Stimulated activated CD8-positive, alpha-beta memory T cell treated with anti-CD3 and anti-CD28 coated beads, Interleukin-12 subunit alpha, Interleukin-12 subunit beta, amount 100 ng/mL, for 4 hours (primary cell): ENCODE measurements at regions not wholly inside any gene's neighbourhood (a gene's known extent, or its start where the extent isn't known, plus 50 kb on each side); places are given as distances from the start of the nearest gene placed in this dataset.
"Not testable (repeated sequence)": the region's sequence is repeated elsewhere in the genome, so short reads cannot be mapped to it uniquely, and the experiment has no call there.

Experiments
- DNase-seq: peaks from one replicate; pipeline ENCODE4 v3.0.0-alpha.2; 2020; ENCODE audit warnings: low read depth

DNA sequence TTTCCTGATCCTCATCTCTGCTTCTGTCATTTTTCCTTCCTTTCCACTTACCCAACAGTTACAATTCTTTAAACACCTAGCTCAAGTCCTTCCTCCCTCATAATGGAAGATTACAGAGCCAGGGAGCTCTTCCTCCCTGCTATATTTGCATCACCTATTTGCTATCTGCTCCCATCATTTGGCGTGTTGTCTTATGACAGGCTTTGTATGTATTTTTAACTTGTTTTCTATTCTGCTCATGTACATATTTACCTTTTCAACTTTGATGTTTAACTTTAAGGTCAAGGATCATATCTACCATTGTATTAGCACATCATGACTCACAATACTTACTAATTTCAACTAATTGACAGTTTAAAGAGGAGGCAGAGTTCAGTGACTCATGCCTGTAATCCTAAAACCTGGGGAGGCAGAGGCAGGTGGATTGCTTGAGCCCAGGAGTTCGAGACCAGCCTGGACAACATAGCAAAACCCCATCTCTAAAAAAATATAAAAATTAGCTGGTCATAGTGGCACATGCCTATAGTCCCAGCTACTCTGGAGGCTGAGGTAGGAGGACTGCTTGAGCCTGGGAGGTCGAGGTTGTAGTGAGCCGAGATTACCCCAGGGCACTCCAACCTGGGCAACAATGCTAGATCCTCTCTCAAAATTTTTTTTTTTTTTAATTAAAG, 92.5 kb upstream of the FOXN2 start:
- no peak for DNase-seq

DNA sequence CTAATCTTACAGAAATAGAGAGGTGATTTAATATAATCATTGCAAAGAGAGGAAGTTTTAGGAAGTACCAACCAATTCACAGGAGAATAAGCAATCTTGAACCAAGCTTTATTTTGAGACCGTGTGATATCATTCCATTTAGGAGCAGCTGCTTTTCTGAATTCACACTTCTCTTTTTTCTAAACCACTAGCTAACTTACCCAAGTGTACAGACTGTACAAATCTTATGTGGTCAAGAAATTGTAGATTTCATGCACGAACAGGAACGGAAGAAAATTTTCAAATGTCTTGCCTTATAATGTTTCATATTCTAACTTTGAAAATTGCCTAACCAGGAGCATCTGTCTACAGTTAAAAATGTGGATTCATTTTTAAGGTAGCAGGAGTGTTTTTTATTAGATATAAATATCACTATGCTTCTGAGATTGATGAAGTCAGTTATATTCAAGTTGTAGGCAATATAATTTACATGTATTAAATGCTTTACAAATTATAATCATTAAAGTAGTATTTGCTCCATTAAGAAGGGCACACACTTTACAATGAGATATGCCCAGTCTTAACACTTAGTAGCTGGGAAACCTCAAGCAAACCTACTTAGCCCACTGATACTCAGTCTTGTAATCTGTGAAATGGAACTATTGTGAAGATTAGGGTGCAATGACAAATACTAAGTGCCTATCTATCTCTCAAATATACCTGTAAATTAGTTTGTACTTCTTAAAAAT, 86.7 kb upstream of the FOXN2 start:
- no peak for DNase-seq

- no peak for DNase-seq
Measured at GRCh38 chr2:48228345-48228684, 86.2 kb upstream of the FOXN2 start.

DNA sequence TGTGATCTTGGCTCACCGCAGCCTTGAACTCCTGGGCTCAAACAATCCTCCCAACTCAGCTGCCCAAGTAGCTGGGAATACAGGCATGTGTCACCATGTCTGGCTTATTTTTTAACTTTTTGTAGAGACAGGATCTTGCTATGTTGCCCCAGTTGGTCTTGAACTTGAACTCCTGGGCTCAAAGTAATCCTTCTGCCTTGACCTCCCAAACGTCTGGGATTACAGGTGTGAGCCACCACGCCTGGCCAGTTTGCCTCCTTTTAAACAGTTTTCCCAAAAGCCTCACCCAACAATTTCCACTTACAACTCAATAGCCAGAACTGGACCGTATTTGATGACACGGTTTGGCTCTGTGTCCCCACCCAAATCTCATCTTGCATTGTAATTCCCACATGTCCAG, 85.4 kb upstream of the FOXN2 start:
- no peak for DNase-seq

GRCh38 chr2:48230834-48231233, 83.6 kb upstream of the FOXN2 start:
- DNase-seq: no peak

GRCh38 chr2:48232351-48232750, 82.1 kb upstream of the FOXN2 start:
- no peak for DNase-seq

GRCh38 chr2:48233005-48233404, 81.5 kb upstream of the FOXN2 start:
- no peak for DNase-seq

DNA sequence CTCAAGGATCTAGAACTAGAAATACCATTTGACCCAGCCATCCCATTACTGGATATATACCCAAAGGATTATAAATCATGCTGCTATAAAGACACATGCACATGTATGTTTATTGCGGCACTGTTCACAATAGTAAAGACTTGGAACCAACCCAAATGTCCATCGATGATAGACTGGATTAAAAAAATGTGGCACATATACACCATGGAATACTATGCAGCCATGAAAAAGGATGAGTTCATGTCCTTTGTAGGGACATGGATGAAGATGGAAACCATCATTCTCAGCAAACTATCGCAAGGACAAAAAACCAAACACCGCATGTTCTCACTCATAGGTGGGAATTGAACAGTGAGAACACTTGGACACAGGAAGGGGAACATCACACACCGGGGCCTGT, 80.7 kb upstream of the FOXN2 start:
- DNase-seq: not testable (repeated sequence)

DNA sequence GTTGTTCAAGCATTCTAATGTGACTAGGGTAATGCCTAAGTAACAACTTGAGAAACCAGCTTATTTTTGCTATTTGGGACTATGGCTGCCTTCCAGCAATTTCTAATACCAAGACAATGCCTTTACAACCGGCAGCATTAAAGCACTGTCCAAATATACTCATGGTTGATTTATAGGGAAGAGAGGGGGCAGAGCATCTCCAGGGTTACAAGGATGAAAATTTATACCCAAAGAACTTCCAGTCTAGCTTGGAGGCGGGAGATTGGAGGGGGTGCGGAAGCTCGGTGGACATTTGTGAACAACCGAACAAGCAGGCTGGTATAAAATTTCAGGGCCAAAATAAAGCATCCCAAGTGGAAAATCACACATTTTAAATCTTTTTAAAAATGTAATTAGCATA, 79.4 kb upstream of the FOXN2 start:
- no peak for DNase-seq

DNA sequence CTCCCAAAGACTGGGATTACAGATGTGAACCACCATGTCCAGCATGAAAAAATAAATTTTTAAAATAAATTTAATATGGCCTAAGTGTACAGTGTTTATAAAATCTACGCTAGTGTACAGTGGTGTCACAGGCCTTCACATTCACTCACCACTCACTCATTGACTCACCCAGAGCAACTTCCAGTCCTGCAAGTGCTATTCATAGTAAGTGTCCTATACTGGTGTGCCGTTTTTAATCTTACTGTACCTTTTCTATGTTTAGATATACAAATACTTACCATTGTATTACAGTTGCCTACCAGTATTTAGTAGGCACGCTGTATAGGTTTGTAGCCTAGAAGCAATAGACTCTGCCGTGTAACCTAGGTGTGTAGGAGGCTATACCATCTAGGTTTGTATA, 76.1 kb upstream of the FOXN2 start:
- no peak for DNase-seq

DNA sequence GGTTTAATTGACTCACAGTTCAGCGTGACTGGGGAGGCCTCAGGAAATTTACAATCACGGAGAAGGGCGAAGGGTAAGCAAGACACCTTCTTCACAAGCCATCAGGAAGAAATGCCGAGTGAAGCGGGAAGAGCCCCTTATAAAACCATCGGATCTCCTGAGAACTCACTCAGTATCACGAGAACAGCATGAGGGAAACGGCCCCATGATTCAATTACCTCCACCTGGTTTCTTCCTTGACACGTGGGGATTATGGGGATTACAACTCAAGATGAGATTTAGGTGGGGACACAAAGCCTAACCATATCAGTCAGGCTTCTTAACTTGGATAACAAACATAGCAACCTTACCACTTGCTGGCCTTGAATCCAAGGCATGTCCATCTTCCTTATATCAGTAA, 73.6 kb upstream of the FOXN2 start:
- DNase-seq: no peak

DNA sequence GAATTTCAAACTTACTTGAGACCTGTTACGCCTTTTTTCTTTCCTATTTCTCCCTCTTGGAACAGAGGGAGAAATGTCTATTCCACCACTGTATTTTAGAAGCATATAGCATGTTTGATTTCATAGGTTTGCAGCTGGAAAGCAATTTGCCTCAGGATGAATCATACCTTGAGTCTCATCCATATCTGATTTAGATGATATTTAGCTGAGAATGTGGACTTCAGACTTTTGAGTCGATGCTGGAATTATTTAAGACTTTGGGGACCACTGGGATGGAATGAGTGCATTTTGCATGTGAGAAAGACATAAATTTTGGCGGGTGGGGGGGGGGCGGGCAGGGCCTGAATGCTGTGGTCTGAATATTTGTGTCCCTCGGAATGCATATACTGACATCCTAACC, 67.3 kb upstream of the FOXN2 start:
- no peak for DNase-seq

- no peak for DNase-seq
Measured at GRCh38 chr2:48248251-48248933, 66.1 kb upstream of the FOXN2 start.

DNA sequence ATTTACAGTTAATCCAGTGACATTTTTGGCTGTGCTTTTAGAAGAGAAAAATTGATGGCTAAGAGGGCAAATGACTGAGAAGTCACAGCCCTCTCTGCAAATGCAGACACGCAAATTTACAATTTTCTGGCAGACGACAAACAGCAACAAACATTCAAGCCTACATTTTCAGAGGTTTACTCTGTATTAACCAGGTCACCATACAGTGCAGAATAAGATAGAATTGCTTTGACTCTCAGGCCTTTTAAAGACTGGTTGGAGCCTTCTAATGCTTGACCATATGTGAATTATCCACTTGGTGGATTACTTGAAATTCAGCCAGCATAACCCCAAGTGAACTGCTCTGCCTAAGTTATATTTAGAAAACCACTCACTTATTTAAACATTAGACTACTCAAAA, 65.5 kb upstream of the FOXN2 start:
- no peak for DNase-seq

DNA sequence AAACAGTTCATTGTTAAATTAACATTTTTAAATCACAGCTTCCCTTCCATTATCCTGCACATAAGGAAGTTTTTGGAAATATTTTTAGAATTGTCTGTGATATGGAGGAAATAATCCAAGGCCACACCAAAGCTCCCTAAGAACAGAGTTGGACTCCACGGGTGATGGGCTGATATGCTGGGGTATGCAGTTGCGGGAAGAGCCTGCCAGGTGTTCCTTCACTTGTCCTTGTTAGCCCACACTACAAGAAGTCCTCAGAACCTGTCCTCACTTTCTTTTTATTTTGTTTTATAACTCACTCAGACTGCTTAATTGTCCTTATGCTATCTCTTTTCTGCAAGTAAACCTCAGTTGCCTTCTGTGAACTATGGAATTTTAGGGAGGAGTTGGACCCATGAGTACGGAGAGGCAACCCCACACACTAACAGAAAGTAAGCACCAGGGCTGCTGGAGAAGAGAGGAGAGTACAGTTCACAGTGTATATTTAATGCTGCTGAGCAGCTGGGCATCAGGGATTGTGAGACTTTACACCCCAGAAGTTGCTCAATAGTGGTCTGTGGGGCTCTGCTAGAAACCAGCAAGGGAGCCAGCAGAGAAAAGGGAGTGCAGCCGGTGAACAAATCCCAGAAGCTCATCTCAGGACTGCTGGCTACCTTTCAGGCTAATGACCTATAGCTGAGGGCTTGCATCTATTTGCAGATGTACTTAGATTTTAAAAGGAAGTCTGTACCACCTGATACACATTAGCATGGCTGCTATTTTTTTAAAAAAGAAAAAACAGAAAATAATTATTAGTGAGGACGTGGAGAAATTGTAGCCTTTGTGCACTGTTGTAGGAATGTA, 64.6 kb upstream of the FOXN2 start:
- no peak for DNase-seq

DNA sequence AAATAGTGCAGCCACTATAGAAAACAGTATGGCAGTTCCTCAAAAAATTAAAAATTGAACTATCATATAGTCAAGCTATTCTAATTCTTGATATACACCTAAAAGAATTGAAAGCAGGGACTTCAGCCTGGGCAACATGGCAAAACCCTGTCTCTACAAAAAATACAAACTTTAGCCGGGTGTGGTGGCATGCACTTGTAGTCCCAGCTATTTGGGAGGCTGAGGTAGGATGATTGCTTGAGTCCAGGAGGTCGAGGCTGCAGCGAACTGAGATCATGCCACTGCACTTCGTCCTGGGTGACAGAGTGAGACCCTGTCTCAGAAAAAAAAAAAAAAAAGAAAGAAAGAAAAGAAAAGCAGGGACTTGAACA, 64.0 kb upstream of the FOXN2 start:
- no peak for DNase-seq

DNA sequence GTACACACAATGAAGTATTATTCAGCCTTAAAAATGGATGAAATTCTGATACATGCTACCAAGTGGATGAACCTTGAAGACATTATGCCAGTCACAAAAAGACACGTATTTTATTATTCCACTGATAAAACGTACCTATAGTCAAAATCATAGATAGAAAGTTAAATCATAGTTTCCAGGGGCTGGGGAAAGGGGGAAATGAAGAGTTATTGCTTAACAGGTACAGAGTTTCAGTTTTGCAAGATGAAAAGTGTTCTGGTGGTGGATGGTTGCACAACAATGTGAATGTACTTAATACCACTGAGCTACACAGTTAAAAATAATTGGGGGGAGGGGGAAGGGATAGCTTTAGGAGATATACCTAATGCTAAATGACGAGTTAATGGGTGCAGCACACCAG, 63.5 kb upstream of the FOXN2 start:
- DNase-seq: no peak

GRCh38 chr2:48251437-48252148, 62.9 kb upstream of the FOXN2 start:
- DNase-seq: no peak

DNA sequence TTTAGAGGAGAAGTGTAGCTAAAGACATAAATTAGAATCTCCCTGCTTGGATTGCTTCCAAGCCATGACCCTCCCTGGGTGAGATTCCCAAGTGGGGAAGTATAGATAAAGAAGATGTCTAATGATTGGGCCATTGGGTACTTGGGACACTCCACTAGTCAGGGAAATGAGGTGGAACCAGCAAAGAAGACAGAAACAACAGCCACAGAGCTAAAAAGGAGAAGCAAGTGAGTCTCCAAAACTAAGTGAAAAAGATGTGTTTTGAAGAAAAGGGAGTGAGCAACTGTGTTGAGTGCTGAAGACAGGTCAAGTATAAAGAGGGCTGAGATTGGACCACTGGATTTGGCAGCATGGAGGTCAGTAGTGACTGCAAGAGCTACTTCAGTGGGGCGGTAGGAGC, 61.2 kb upstream of the FOXN2 start:
- no peak for DNase-seq

- no peak for DNase-seq
Measured at GRCh38 chr2:48254839-48255238, 59.6 kb upstream of the FOXN2 start.

DNA sequence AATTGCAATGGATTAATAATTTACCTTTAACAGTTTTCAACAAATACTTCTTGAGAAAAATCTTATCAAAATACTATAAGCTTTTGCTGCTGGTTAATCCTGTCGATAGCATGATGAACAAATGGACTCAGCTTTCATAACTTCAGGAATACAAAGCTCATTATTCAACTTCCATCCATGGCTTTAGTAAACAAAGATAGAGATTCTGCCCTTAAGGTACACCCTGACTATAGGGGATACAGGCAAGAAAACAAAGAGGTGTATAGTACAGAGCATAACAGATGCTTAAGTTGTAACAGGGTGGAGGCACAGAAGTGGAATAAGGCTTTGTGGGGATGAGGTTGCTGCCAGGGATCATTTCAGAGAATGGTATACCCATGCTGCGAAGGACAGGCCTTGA, 57.0 kb upstream of the FOXN2 start:
- no peak for DNase-seq
